HCT116 (cell line): ENCODE measurements at regions not wholly inside any gene's neighbourhood (a gene's known extent, or its start where the extent isn't known, plus 50 kb on each side); places are given as distances from the start of the nearest gene placed in this dataset.

ENCODE experiments used
- ATAC-seq: fragments of 200-7000 bp; cut with Tn5 transposase; 2 replicates; pipeline ENCODE4 v1.9.1; 2020; ENCODE audit warnings: mild to moderate bottlenecking, moderate library complexity
- BruUV-seq: library from RNA; stranded (reverse); fragments of 400-500 nt; replicated peaks from 2 replicates; lab custom pipeline; 2021; lab: Mats Ljungman, UMichigan
- CTCF ChIA-PET: fragments of 300-600 bp; sonication (Branson Sonifier 250); formaldehyde crosslinking; loops from one replicate; lab custom pipeline; 2021; ENCODE audit warnings: antibody characterized with exemption; lab: Charles Lee
- POLR2A ChIA-PET: fragments of 300-600, 350-600 bp; sonication (Branson Sonifier 250); formaldehyde crosslinking; loops from one replicate; lab custom pipeline; 2021; ENCODE audit warnings: antibody characterized with exemption; lab: Charles Lee
- RAD21 ChIA-PET, 2 experiments: fragments of 300-600 bp; sonication (Branson Sonifier 250); formaldehyde crosslinking; loops; one replicate each; lab custom pipeline; 2023; ENCODE audit warnings: low total read pairs in 2 of 2; ENCODE audit not compliant: uncharacterized antibody in 2 of 2, unreplicated experiment in 2 of 2, low non-redundant PET in 1 of 2; lab: Charles Lee
- DNase-seq: peaks from one replicate; pipeline ENCODE4 v3.0.0-alpha.2; 2010; ENCODE audit warnings: low read depth, low spot score
- H2AFZ ChIP-seq: fragments of 200-600 bp; shearing (Covaris generic), sonication (generic); 2 replicates; pipeline ENCODE4 v1.6.1; 2017; ENCODE audit warnings: low read depth, mixed run types, mixed read lengths, antibody characterized with exemption, low read length; ENCODE audit not compliant: poor library complexity, severe bottlenecking
- H3K27ac ChIP-seq: 2 replicates; pipeline ENCODE4 v1.5.1; 2012; ENCODE audit warnings: low read depth, low read length
- H3K27me3 ChIP-seq: fragments of 200-600 bp; sonication (generic); 2 replicates; pipeline ENCODE4 v1.6.1; 2016; ENCODE audit warnings: mixed run types, low read length, mixed read lengths; ENCODE audit not compliant: insufficient read depth
- H3K36me3 ChIP-seq, 2 experiments: fragments of 200-500 bp in 1 of 2; fragments of 200-600 bp in 1 of 2; sonication (Bioruptor generic) in 1 of 2; sonication (generic) in 1 of 2; 2 replicates each; pipeline versions ENCODE4 v1.5.1 to v1.6.1; 2014 to 2016; ENCODE audit warnings: low read length in 2 of 2, inconsistent platforms in 1 of 2, mixed read lengths in 1 of 2, mixed run types in 1 of 2; ENCODE audit not compliant: insufficient read depth in 2 of 2, control insufficient read depth in 1 of 2
- H3K4me1 ChIP-seq, 2 experiments: fragments of 200-600 bp in 1 of 2; sonication (generic) in 1 of 2; 2 replicates each; pipeline versions ENCODE4 v1.5.1 to v1.6.1; 2012 to 2017; ENCODE audit warnings: low read length in 2 of 2, inconsistent platforms in 1 of 2, mild to moderate bottlenecking in 1 of 2, mixed read lengths in 1 of 2, mixed run types in 1 of 2, moderate library complexity in 1 of 2; ENCODE audit not compliant: insufficient read depth in 2 of 2, control insufficient read depth in 1 of 2
- H3K4me2 ChIP-seq: fragments of 200-600 bp; sonication (generic); 2 replicates; pipeline ENCODE4 v1.6.1; 2017; ENCODE audit warnings: mixed run types, low read length, mixed read lengths
- H3K4me3 ChIP-seq, 2 experiments: fragments of 200-600 bp in 1 of 2; sonication (generic) in 1 of 2; replicated peaks in 1 of 2; 2 replicates each; pipeline ENCODE4 v1.5.1; 2011 to 2016; ENCODE audit warnings: low read length in 2 of 2, control low read depth in 1 of 2, low read depth in 1 of 2, mild to moderate bottlenecking in 1 of 2, mixed read lengths in 1 of 2, mixed run types in 1 of 2
- H3K79me2 ChIP-seq: fragments of 200-600 bp; sonication (generic); 2 replicates; pipeline ENCODE4 v1.6.1; 2017; ENCODE audit warnings: mild to moderate bottlenecking, mixed run types, low read length, moderate library complexity, mixed read lengths; ENCODE audit not compliant: insufficient read depth
- H3K9ac ChIP-seq: fragments of 200-600 bp; sonication (generic); 2 replicates; pipeline ENCODE4 v1.6.1; 2016; ENCODE audit warnings: low read length, mixed read lengths
- H3K9me2 ChIP-seq: fragments of 200-600 bp; sonication (generic), shearing (Covaris generic); 2 replicates; pipeline ENCODE4 v1.6.1; 2017; ENCODE audit warnings: mixed run types, mild to moderate bottlenecking, moderate library complexity; ENCODE audit not compliant: insufficient read depth
- H3K9me3 ChIP-seq, 2 experiments: fragments of 200-500 bp in 1 of 2; fragments of 200-600 bp in 1 of 2; sonication (Bioruptor generic) in 1 of 2; sonication (generic) in 1 of 2; 2 replicates each; pipeline ENCODE4 v1.6.1; 2014 to 2017; ENCODE audit warnings: low read length in 2 of 2, mixed read lengths in 2 of 2, inconsistent platforms in 1 of 2, low read depth in 1 of 2, mild to moderate bottlenecking in 1 of 2, mixed run types in 1 of 2, moderate library complexity in 1 of 2; ENCODE audit not compliant: control insufficient read depth in 1 of 2, insufficient read depth in 1 of 2
- H4K20me1 ChIP-seq: fragments of 200-600 bp; sonication (generic), shearing (Covaris generic); 2 replicates; pipeline ENCODE4 v1.6.1; 2017; ENCODE audit warnings: mixed run types, mild to moderate bottlenecking, moderate library complexity; ENCODE audit not compliant: insufficient read depth
- CBX3 ChIP-seq: IDR thresholded peaks from 2 replicates; pipeline ENCODE4 v1.6.1; 2012; ENCODE audit warnings: low read depth
- EGR1 ChIP-seq: IDR thresholded peaks from 2 replicates; pipeline ENCODE4 v1.6.1; 2012; ENCODE audit warnings: low read depth
- EZH2 ChIP-seq: fragments of 200-600 bp; sonication (generic); IDR thresholded peaks from 2 replicates; pipeline ENCODE4 v1.6.1; 2017; ENCODE audit warnings: antibody characterized with exemption, mixed run types
- EZH2phosphoT487 ChIP-seq: fragments of 200-600 bp; IDR thresholded peaks from 2 replicates; pipeline ENCODE4 v1.6.1; 2018; ENCODE audit warnings: antibody characterized with exemption, borderline replicate concordance
- POLR2A ChIP-seq: IDR thresholded peaks from 2 replicates; pipeline ENCODE4 v1.7.0; 2011; ENCODE audit warnings: borderline replicate concordance; ENCODE audit not compliant: insufficient read depth, insufficient read length; ENCODE audit errors: extremely low read depth
- SIN3A ChIP-seq: IDR thresholded peaks from 2 replicates; pipeline ENCODE4 v1.6.1; 2012; ENCODE audit warnings: low read depth
- SP1 ChIP-seq: IDR thresholded peaks from 2 replicates; pipeline ENCODE4 v1.6.1; 2012; ENCODE audit warnings: low read depth
- SRF ChIP-seq: IDR thresholded peaks from 2 replicates; pipeline ENCODE4 v1.6.1; 2012; ENCODE audit warnings: low read depth
- TCF7L2 ChIP-seq: IDR thresholded peaks from 2 replicates; pipeline ENCODE4 v1.7.0; 2011; ENCODE audit warnings: borderline replicate concordance, inconsistent platforms; ENCODE audit not compliant: insufficient read depth, insufficient read length; ENCODE audit errors: extremely low read depth
- intact Hi-C: fragments of 100-400 bp; cut with micrococcal nuclease; formaldehyde crosslinking; loops from 2 replicates; pipeline ENCODE4 v1.10.0; 2022
- TF ChIP-seq, protein P1 (sequence below): IDR thresholded peaks from 2 replicates; pipeline ENCODE4 v1.6.1; 2012
- TF ChIP-seq, protein P2 (sequence below): IDR thresholded peaks from 2 replicates; pipeline ENCODE4 v1.6.1; 2012

DNA sequence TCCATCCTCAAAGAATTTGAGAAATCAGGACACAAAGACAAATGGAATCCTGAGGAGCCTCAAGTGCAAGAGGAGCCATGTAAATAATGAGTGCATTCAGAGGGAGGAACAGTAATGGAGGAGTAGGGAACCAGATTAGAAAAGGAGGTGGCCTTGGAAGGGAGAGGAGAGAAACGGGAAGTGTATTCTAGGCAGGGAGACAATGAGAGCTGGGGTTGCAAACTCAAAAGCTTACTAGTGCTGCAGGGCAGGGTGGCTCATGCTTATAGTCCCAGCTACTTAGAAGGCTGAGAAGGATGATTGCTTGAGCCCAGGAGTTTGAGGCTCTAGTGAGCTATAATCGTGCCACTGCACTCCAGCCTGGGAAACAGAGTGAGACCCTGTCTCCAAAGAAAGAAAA is 113.2 kb upstream of the LSM6 start:
- H3K9me3 ChIP-seq, result no peaks in the 10 kb centered on the region
- no peak overlapping the region for H3K4me2 ChIP-seq
- H3K36me3 ChIP-seq, result no peaks in the 10 kb centered on the region
- CTCF ChIA-PET, result no interaction called here
- H4K20me1 ChIP-seq, result no peaks in the 10 kb centered on the region
- H3K27me3 ChIP-seq, result 0 out of 2 replicates have a peak, but pooled peaks cover 6% of the 10 kb centered on the region
- H3K79me2 ChIP-seq, result no peaks in the 10 kb centered on the region
- RAD21 ChIA-PET, result no interaction called here
- no peaks in the 10 kb centered on the region for H3K4me1 ChIP-seq
- DNase-seq (no peak), ATAC-seq (no peak)
- H3K9me2 ChIP-seq, result no peaks in the 10 kb centered on the region; the same call in 1 of the 2 replicates
- intact Hi-C loops, result no loop called here
- no peak overlapping the region for H2AFZ ChIP-seq
- no TSS peak for BruUV-seq
- H3K27ac ChIP-seq, result no peak overlapping the region
- POLR2A ChIA-PET, result no interaction called here
- no peak for TF ChIP-seq SIN3A
- TF ChIP-seq, protein P1, sequence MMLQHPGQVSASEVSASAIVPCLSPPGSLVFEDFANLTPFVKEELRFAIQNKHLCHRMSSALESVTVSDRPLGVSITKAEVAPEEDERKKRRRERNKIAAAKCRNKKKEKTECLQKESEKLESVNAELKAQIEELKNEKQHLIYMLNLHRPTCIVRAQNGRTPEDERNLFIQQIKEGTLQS, result no peak
- TF ChIP-seq POLR2A, result no peak
- no peak for TF ChIP-seq SRF
- no peak for TF ChIP-seq EZH2phosphoT487
- TF ChIP-seq, protein P2, sequence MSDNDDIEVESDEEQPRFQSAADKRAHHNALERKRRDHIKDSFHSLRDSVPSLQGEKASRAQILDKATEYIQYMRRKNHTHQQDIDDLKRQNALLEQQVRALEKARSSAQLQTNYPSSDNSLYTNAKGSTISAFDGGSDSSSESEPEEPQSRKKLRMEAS, result no peak
- no peak for TF ChIP-seq CBX3
- no peak for TF ChIP-seq SP1
- no peak for TF ChIP-seq EGR1
- no peak overlapping the region for H3K4me3 ChIP-seq
- no peak overlapping the region for H3K9ac ChIP-seq

DNA sequence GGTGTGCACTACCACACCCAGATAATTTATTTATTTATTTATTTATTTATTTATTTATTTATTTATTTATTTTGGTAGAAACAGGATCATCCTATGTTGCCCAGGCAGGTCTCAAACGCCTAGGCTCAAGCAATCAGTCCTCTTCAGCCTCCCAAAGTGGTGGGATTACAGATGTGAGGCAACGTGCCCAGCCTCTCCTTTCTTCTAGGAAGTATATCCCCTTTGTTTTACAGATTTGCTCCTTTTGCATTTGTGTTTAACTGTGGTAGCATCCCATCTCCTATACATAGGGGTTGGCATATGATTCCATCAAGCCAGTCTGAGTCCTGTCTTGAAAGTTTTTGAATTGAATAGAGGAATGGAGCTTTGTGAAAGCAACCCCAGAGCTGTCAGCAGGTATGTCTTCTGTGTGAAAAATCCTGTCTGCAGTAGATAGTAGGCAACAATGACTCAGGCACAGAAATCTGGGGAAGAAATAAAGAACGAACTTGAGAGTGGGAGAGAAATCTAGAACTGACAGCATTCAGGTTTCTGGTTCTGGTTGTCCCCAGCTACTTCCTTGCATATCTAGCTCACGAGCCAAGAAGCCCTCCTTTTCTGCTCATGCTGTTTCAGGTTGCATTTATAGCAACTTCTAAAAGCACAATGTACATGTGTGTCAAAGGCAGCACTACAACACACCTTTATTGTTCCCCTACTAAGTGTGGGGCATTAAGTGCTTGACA is 113.7 kb upstream of the LSM6 start:
- ATAC-seq (no peak), DNase-seq (no peak)
- H3K4me2 ChIP-seq, result no peak overlapping the region
- CTCF ChIA-PET, result no interaction called here
- H3K9me3 ChIP-seq, result no peaks in the 10 kb centered on the region
- TF ChIP-seq CBX3 (no peak), EZH2phosphoT487 (no peak), TCF7L2 (no peak), EZH2 (no peak)
- no peaks in the 10 kb centered on the region; the same call in 1 of the 2 replicates for H3K9me2 ChIP-seq
- no peaks in the 10 kb centered on the region for H3K36me3 ChIP-seq
- no peaks in the 10 kb centered on the region for H3K79me2 ChIP-seq
- RAD21 ChIA-PET, result no interaction called here
- no TSS peak for BruUV-seq
- H4K20me1 ChIP-seq, result no peaks in the 10 kb centered on the region
- intact Hi-C loops, result no loop called here
- H3K4me1 ChIP-seq, result no peaks in the 10 kb centered on the region
- no peak overlapping the region for H3K27ac ChIP-seq
- no peak overlapping the region for H2AFZ ChIP-seq
- no peak overlapping the region for H3K4me3 ChIP-seq
- POLR2A ChIA-PET, result no interaction called here
- 0 out of 2 replicates have a peak, but pooled peaks cover 6% of the 10 kb centered on the region for H3K27me3 ChIP-seq
- no peak overlapping the region for H3K9ac ChIP-seq
